ENCODE measurements at regions not wholly inside any gene's neighbourhood (a gene's known extent, or its start where the extent isn't known, plus 50 kb on each side); places are given as distances from the start of the nearest gene placed in this dataset.
"Not testable (repeated sequence)": the region's sequence is repeated elsewhere in the genome, so short reads cannot be mapped to it uniquely, and the experiment has no call there.

- DNase-seq (ENCODE audit: low spot score), result no peak
These were observed 542.1 kb upstream of the ID2 start for GRCh38 chr2:8139668-8140200.

GRCh38 chr2:8141079-8141707 lies 540.7 kb upstream of the ID2 start:
- DNase-seq (ENCODE audit: low spot score), result no peak

GRCh38 chr2:8141780-8142179 lies 540.1 kb upstream of the ID2 start:
- no peak for DNase-seq (ENCODE audit: low spot score)

- DNase-seq (ENCODE audit: low spot score), result no peak
These were observed 539.4 kb upstream of the ID2 start for GRCh38 chr2:8142461-8142860.

GRCh38 chr2:8144131-8144631 lies 537.7 kb upstream of the ID2 start:
- DNase-seq (ENCODE audit: low spot score), result no peak

GRCh38 chr2:8144785-8145184 lies 537.1 kb upstream of the ID2 start:
- no peak for DNase-seq (ENCODE audit: low spot score)

- DNase-seq (ENCODE audit: low spot score), result not testable (repeated sequence)
These were observed 536.5 kb upstream of the ID2 start for GRCh38 chr2:8145375-8145774.

- no peak for DNase-seq (ENCODE audit: low spot score)
These were observed 535.5 kb upstream of the ID2 start for GRCh38 chr2:8146132-8147005.

- DNase-seq (ENCODE audit: low spot score), result peak; percentile 50
These were observed 533.4 kb upstream of the ID2 start for GRCh38 chr2:8148260-8149006.

- no peak for DNase-seq (ENCODE audit: low spot score)
These were observed 532.9 kb upstream of the ID2 start for GRCh38 chr2:8149007-8149405.

GRCh38 chr2:8149985-8150539 lies 531.8 kb upstream of the ID2 start:
- no peak for DNase-seq (ENCODE audit: low spot score)

GRCh38 chr2:8151888-8152287 lies 530.0 kb upstream of the ID2 start:
- no peak for DNase-seq (ENCODE audit: low spot score)

- no peak for DNase-seq (ENCODE audit: low spot score)
These were observed 529.2 kb upstream of the ID2 start for GRCh38 chr2:8152392-8153257.

GRCh38 chr2:8153258-8153718 lies 528.6 kb upstream of the ID2 start:
- DNase-seq (ENCODE audit: low spot score), result no peak

GRCh38 chr2:8154270-8154669 lies 527.6 kb upstream of the ID2 start:
- no peak for DNase-seq (ENCODE audit: low spot score)

GRCh38 chr2:8154936-8155335 lies 526.9 kb upstream of the ID2 start:
- DNase-seq (ENCODE audit: low spot score), result no peak

- no peak for DNase-seq (ENCODE audit: low spot score)
These were observed 524.0 kb upstream of the ID2 start for GRCh38 chr2:8157621-8158430.

GRCh38 chr2:8158711-8159110 lies 523.1 kb upstream of the ID2 start:
- no peak for DNase-seq (ENCODE audit: low spot score)

GRCh38 chr2:8159211-8159965 lies 522.5 kb upstream of the ID2 start:
- DNase-seq (ENCODE audit: low spot score), result no peak

Data from H4 (cell line).